Stimulated activated CD8-positive, alpha-beta memory T cell treated with anti-CD3 and anti-CD28 coated beads, Interleukin-4, amount 100 ng/mL, for 4 hours (primary cell): ENCODE measurements at regions not wholly inside any gene's neighbourhood (a gene's known extent, or its start where the extent isn't known, plus 50 kb on each side); places are given as distances from the start of the nearest gene placed in this dataset.

ENCODE experiments used
- DNase-seq, 2 donors: peaks; one replicate each; pipeline ENCODE4 v3.0.0-alpha.2; 2020; ENCODE audit warnings: low read depth in 2 of 2, low spot score in 1 of 2

GRCh38 chr3:71838406-71838805, 53.5 kb upstream of the PROK2 start:
- no peak for DNase-seq
